Panc1 (cell line): ENCODE measurements at regions not wholly inside any gene's neighbourhood (a gene's known extent, or its start where the extent isn't known, plus 50 kb on each side); places are given as distances from the start of the nearest gene placed in this dataset.

ENCODE experiments used
- CTCF ChIP-seq: fragments of 450-650 bp; IDR thresholded peaks from 2 replicates; pipeline ENCODE4 v1.5.1; 2017; ENCODE audit warnings: mild to moderate bottlenecking
- POLR2AphosphoS5 ChIP-seq: IDR thresholded peaks from 2 replicates; pipeline ENCODE4 v1.6.1; 2012; ENCODE audit warnings: mild to moderate bottlenecking, low read depth, low read length, moderate library complexity

GRCh38 chr4:86439293-86439692 lies 79.4 kb upstream of the MAPK10 start:
- TF ChIP-seq CTCF, result no peak
- no peak for TF ChIP-seq POLR2AphosphoS5
